Psoas muscle (tissue), 7 donors: ENCODE measurements at regions not wholly inside any gene's neighbourhood (a gene's known extent, or its start where the extent isn't known, plus 50 kb on each side); places are given as distances from the start of the nearest gene placed in this dataset.
"Not testable (repeated sequence)": the region's sequence is repeated elsewhere in the genome, so short reads cannot be mapped to it uniquely, and the experiment has no call there.

ENCODE experiments used
- ATAC-seq, 4 donors: fragments of 200-7000 bp; cut with Tn5 transposase; one replicate each; pipeline ENCODE4 v1.9.1; 2020; ENCODE audit warnings: moderate library complexity in 3 of 4, mild to moderate bottlenecking in 2 of 4
- DNase-seq, 2 donors: peaks; one replicate each; pipeline ENCODE4 v3.0.0-alpha.2; 2020
- H3K27ac ChIP-seq: fragments of 200-600 bp; one replicate; pipeline ENCODE4 v1.8.0; 2022
- H3K27me3 ChIP-seq, 3 donors: fragments of 200-600 bp in 1 of 3; one replicate each; pipeline versions ENCODE4 v1.6.1 to v1.8.0; 2013 to 2022; ENCODE audit warnings: low read length in 2 of 3, mild to moderate bottlenecking in 2 of 3, moderate library complexity in 1 of 3; ENCODE audit not compliant: insufficient read depth in 3 of 3
- H3K36me3 ChIP-seq, 2 donors: fragments of 200-600 bp in 1 of 2; one replicate each; pipeline versions ENCODE4 v1.6.1 to v1.8.0; 2013 to 2022; ENCODE audit warnings: low read depth in 1 of 2, mild to moderate bottlenecking in 1 of 2, moderate library complexity in 1 of 2; ENCODE audit not compliant: insufficient read depth in 1 of 2
- H3K4me1 ChIP-seq: fragments of 200-600 bp; one replicate; pipeline ENCODE4 v1.8.0; 2022
- H3K4me3 ChIP-seq: fragments of 200-600 bp; one replicate; pipeline ENCODE4 v1.8.0; 2022; ENCODE audit warnings: mild to moderate bottlenecking
- H3K9me3 ChIP-seq: fragments of 200-600 bp; one replicate; pipeline ENCODE4 v1.8.0; 2022
- WGBS, 3 donors: extraction: QIAGEN DNeasy Blood & Tissue Kit; methylation state at CpG; one replicate each; pipeline versions ENCODE4 v1.1.6 to v1.1.7; 2013; 5-methylcytosine and 5-hydroxymethylcytosine counted together
- intact Hi-C, 2 donors: fragments of 100-400 bp; cut with DNase I; formaldehyde crosslinking; loops; one replicate each; pipeline versions ENCODE4 v1.11.0 to v1.14.2; 2022
- TF ChIP-seq, protein P1 (sequence below): fragments of 200-600 bp; IDR thresholded peaks from one replicate; pipeline ENCODE4 v1.8.0; 2022; ENCODE audit warnings: antibody characterized with exemption
- donor health status: healthy with polysubstance abuse.
- donor health status: DM: no; HTN: no; CAD: no; lungs with moderate emphysema.
- donor health status: Bipolar disorder and iron deficiency.
- donor health status: healthy.
- donor health status: DM: yes; HTN: yes; CAD: no.
- donor health status: DM: no; HTN: no; CAD: no.
- donor health status: DM: yes; HTN: yes; CAD: no.

GRCh38 chr9:71268871-71269635 lies 147.6 kb upstream of the TRPM3 start:
- no peaks in the 10 kb centered on the region for H3K36me3 ChIP-seq
- TF ChIP-seq, protein P1, sequence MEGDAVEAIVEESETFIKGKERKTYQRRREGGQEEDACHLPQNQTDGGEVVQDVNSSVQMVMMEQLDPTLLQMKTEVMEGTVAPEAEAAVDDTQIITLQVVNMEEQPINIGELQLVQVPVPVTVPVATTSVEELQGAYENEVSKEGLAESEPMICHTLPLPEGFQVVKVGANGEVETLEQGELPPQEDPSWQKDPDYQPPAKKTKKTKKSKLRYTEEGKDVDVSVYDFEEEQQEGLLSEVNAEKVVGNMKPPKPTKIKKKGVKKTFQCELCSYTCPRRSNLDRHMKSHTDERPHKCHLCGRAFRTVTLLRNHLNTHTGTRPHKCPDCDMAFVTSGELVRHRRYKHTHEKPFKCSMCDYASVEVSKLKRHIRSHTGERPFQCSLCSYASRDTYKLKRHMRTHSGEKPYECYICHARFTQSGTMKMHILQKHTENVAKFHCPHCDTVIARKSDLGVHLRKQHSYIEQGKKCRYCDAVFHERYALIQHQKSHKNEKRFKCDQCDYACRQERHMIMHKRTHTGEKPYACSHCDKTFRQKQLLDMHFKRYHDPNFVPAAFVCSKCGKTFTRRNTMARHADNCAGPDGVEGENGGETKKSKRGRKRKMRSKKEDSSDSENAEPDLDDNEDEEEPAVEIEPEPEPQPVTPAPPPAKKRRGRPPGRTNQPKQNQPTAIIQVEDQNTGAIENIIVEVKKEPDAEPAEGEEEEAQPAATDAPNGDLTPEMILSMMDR = no peak

GRCh38 chr9:71263451-71263850 lies 142.0 kb upstream of the TRPM3 start:
- DNase-seq (no peak), ATAC-seq (no peak)
- H3K27me3 ChIP-seq = peaks cover 0 to 1% (median 0%) of the 10 kb centered on the region in 3 donors
- H3K9me3 ChIP-seq = no peaks in the 10 kb centered on the region
- no peak overlapping the region for H3K4me3 ChIP-seq
- H3K4me1 ChIP-seq = no peaks in the 10 kb centered on the region
- no peaks in the 10 kb centered on the region for H3K36me3 ChIP-seq
- intact Hi-C loops = no loop called here
- TF ChIP-seq, protein P1 = no peak
- H3K27ac ChIP-seq = no peak overlapping the region

More at GRCh38 chr9:71268871-71269635, 147.6 kb upstream of the TRPM3 start:
- no peak overlapping the region for H3K4me3 ChIP-seq
- 66 to 71% (median 68%) methylated on average over 5 of the region's 5 CpGs for WGBS, 3 donors
- no peaks in the 10 kb centered on the region for H3K27me3 ChIP-seq
- no peak for DNase-seq
- ATAC-seq = no peak
- intact Hi-C loops = no loop called here
- no peaks in the 10 kb centered on the region for H3K4me1 ChIP-seq
- H3K9me3 ChIP-seq = no peaks in the 10 kb centered on the region
- no peak overlapping the region for H3K27ac ChIP-seq

GRCh38 chr9:71260419-71260818 lies 139.0 kb upstream of the TRPM3 start:
- 74 to 78% (median 75%) methylated on average over 2 of the region's 2 CpGs for WGBS, 3 donors
- H3K27me3 ChIP-seq, H3K4me3 ChIP-seq, H3K36me3 ChIP-seq, DNase-seq, H3K9me3 ChIP-seq, intact Hi-C loops, H3K27ac ChIP-seq, H3K4me1 ChIP-seq, ATAC-seq: not testable (repeated sequence)

DNA sequence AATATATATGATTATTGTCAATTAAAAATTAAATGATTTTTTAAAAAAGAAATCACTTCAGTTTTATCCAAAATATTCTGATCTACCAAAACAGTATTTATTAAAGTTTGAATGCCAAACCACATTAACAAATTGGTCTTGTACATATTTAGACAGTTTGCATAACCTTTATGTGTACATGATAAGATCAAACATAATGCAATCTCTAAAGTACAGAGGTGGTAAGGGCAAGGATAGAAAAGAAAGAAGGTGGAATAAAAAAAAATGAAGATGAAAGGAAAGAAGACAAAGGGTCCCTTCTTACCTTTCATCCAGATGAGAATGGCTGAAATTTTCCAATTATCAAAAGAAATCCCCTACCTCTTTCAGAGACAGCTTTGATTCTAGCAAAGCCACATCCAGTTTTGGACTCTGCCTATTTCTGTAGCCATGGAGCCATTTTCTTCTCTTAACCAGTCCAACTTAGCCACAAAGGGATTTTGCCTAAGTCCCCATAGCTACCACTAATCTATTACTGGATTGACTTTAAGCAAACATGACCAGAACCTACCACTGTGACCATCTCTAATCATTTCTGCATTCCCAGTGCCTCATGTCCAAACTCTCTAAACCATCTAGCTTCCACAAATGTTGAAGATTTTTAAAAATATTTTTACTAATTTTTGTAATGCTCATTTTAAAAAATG lies 133.3 kb upstream of the TRPM3 start:
- Histone ChIP-seq H3K9me3 (no peaks in the 10 kb centered on the region), H3K27ac (no peak overlapping the region), H3K36me3 (no peaks in the 10 kb centered on the region), H3K27me3 (no peaks in the 10 kb centered on the region), H3K4me1 (no peaks in the 10 kb centered on the region), H3K4me3 (no peak overlapping the region)
- DNase-seq (no peak), ATAC-seq (no peak)
- TF ChIP-seq, protein P1 = no peak
- intact Hi-C loops = no loop called here

DNA sequence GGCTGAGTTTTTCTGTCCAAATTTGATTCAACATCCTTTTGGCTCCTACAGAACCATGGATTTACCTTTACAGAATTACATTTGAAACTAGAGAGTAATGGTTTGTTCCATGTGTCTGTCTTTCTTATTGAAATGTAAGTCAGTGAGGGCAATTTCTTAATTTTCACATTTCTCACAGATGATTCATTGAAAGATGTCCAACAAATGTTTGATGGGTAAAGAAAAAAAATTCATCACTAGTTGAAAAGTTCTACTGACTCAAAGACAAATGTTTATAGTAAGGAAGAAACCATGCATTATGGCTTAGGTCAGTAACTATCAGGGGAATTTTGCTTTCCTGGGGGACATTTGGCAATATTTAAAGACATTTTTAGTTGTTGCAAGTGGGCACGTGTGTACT lies 131.6 kb upstream of the TRPM3 start:
- no peak for DNase-seq
- no peak overlapping the region for H3K27ac ChIP-seq
- intact Hi-C loops = no loop called here
- no peaks in the 10 kb centered on the region for H3K36me3 ChIP-seq
- H3K9me3 ChIP-seq = no peaks in the 10 kb centered on the region
- no peaks in the 10 kb centered on the region for H3K4me1 ChIP-seq
- 39 to 41% (median 40%) methylated on average over 1 of the region's 1 CpG for WGBS, 3 donors
- H3K27me3 ChIP-seq = no peaks in the 10 kb centered on the region
- no peak overlapping the region for H3K4me3 ChIP-seq
- TF ChIP-seq, protein P1 = no peak
- ATAC-seq = no peak
